ENCODE measurements at regions not wholly inside any gene's neighbourhood (a gene's known extent, or its start where the extent isn't known, plus 50 kb on each side); places are given as distances from the start of the nearest gene placed in this dataset.

- TF ChIP-seq CTCF (IDR thresholded peaks at IDR 0.05) (no peak), POLR2A (IDR thresholded peaks at IDR 0.05) (no peak)
Measured at GRCh38 chr2:153710128-153710527, 161.6 kb upstream of the GALNT13 start.

Measured in body of pancreas (tissue), 4 donors.